ENCODE measurements at regions not wholly inside any gene's neighbourhood (a gene's known extent, or its start where the extent isn't known, plus 50 kb on each side); places are given as distances from the start of the nearest gene placed in this dataset.

GRCh38 chr6:167683028-167683862 is 143.5 kb upstream of the AFDN start (continued):
- 0 out of 2 replicates have a peak, but pooled peaks have one; percentile 48 for TF ChIP-seq KLF9 (CRISPR knock-in tag; IDR thresholded peaks at IDR 0.05; ENCODE audit: low read depth)
- TF ChIP-seq ZNF224 (CRISPR knock-in tag; IDR thresholded peaks at IDR 0.05) = peak; percentile 97
- peak; percentile 91 for TF ChIP-seq ZNF264 (CRISPR knock-in tag; IDR thresholded peaks at IDR 0.05)
- TF ChIP-seq ZNF337 (CRISPR knock-in tag; IDR thresholded peaks at IDR 0.05; ENCODE audit: borderline replicate concordance, low read depth) = peak; percentile 92
- no peak for TF ChIP-seq ZNF530 (CRISPR knock-in tag; IDR thresholded peaks at IDR 0.05; ENCODE audit: low read depth)
- TF ChIP-seq EZH2 (conservative IDR thresholded peaks at IDR 0.05; ENCODE audit: low read depth, low read length) = no peak
- TF ChIP-seq ZNF256 (CRISPR knock-in tag; conservative IDR thresholded peaks at IDR 0.05) = 0 out of 2 replicates have a peak, but pooled peaks have one; percentile 75
- TF ChIP-seq BRCA1 (CRISPR knock-in tag; IDR thresholded peaks at IDR 0.05) = peak; percentile 79
- TF ChIP-seq ZNF75D (CRISPR knock-in tag; IDR thresholded peaks at IDR 0.05; ENCODE audit: borderline replicate concordance) = no peak
- peak; percentile 65; the same call in 1 of the 2 replicates for TF ChIP-seq KDM5B (CRISPR knock-in tag; IDR thresholded peaks at IDR 0.05; ENCODE audit: borderline replicate concordance)
- peak; percentile 99 for TF ChIP-seq EP300 (IDR thresholded peaks at IDR 0.05; ENCODE audit: low read depth in 2 of 2, low read length in 2 of 2)
- TF ChIP-seq EP300 (CRISPR knock-in tag; IDR thresholded peaks at IDR 0.05; ENCODE audit: borderline replicate concordance) = peak; percentile 100
- peak; percentile 97 for TF ChIP-seq TGIF2 (CRISPR knock-in tag; IDR thresholded peaks at IDR 0.05)
- peak; percentile 99; the same call in 1 of the 2 replicates for TF ChIP-seq ZNF414 (CRISPR knock-in tag; IDR thresholded peaks at IDR 0.05)
- TF ChIP-seq HMGXB4 (CRISPR knock-in tag; IDR thresholded peaks at IDR 0.05; ENCODE audit: borderline replicate concordance in 1 of 2, low read depth in 1 of 2) = peak; percentile 72 to 86
- peak in 1 of 2 experiments; percentile 42; a peak in 2 of 4 replicates for TF ChIP-seq POLR2A (IDR thresholded peaks at IDR 0.05; ENCODE audit: insufficient read depth in 1 of 2, low read depth in 2 of 2, low read length in 2 of 2)
- TF ChIP-seq ARID5B (CRISPR knock-in tag; IDR thresholded peaks at IDR 0.05) = peak; percentile 99
- TF ChIP-seq THYN1 (CRISPR knock-in tag; IDR thresholded peaks at IDR 0.05; ENCODE audit: borderline replicate concordance, low read depth) = no peak
- peak; percentile 80 for TF ChIP-seq ZC3H13 (CRISPR knock-in tag; IDR thresholded peaks at IDR 0.05)
- peak; percentile 99 for TF ChIP-seq ZNF124 (CRISPR knock-in tag; IDR thresholded peaks at IDR 0.05)
- peak; percentile 78 for TF ChIP-seq ZNF121 (CRISPR knock-in tag; IDR thresholded peaks at IDR 0.05)
- TF ChIP-seq ZNF761 (CRISPR knock-in tag; conservative IDR thresholded peaks at IDR 0.05) = peak; percentile 97
